GM12872 (cell line): ENCODE measurements at regions not wholly inside any gene's neighbourhood (a gene's known extent, or its start where the extent isn't known, plus 50 kb on each side); places are given as distances from the start of the nearest gene placed in this dataset.

Experiments used
- TF ChIP-seq, protein P1 (sequence below): IDR thresholded peaks from 3 replicates; pipeline ENCODE4 v1.5.1; 2011; ENCODE audit warnings: low read depth, mild to moderate bottlenecking, low read length, moderate library complexity; ENCODE audit not compliant: insufficient read depth

DNA sequence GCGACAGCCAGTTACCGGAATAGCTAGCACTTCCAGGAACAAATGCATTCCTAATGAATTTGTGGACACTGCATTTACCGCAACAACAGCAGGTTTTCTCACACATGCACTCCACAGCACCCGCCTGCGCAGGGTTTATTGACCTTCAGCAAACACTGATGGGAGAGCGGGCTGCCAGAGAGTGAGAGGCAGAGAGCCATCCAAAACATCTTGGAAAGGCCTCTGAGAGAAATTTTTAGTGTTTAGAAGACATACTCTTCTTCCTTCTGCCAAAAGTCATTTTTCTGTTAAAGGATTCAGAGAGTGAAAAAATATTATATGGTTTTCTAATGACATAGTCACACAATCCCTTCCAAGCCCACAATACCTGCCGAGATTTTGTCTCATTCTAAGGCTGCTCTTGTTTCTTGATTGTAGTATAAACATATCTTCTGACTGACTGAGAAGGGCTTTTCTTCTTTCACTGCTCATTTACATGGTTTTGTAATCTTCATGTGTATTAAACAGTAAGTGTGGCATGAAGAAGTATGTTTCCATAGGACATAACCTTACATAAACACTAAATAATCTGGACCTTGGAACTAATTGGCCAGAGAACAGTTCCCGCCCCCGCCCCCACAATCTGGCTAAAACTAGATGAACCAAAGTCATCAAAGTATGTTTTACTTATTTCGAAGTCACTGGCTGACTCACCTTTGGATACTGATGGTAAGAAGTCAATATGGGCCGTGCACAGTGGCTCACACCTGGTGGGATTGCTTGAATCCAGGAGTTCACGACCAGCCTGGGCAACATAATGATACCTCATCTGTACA, 432.5 kb upstream of the MEF2C start:
- TF ChIP-seq, protein P1, sequence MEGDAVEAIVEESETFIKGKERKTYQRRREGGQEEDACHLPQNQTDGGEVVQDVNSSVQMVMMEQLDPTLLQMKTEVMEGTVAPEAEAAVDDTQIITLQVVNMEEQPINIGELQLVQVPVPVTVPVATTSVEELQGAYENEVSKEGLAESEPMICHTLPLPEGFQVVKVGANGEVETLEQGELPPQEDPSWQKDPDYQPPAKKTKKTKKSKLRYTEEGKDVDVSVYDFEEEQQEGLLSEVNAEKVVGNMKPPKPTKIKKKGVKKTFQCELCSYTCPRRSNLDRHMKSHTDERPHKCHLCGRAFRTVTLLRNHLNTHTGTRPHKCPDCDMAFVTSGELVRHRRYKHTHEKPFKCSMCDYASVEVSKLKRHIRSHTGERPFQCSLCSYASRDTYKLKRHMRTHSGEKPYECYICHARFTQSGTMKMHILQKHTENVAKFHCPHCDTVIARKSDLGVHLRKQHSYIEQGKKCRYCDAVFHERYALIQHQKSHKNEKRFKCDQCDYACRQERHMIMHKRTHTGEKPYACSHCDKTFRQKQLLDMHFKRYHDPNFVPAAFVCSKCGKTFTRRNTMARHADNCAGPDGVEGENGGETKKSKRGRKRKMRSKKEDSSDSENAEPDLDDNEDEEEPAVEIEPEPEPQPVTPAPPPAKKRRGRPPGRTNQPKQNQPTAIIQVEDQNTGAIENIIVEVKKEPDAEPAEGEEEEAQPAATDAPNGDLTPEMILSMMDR: no peak

DNA sequence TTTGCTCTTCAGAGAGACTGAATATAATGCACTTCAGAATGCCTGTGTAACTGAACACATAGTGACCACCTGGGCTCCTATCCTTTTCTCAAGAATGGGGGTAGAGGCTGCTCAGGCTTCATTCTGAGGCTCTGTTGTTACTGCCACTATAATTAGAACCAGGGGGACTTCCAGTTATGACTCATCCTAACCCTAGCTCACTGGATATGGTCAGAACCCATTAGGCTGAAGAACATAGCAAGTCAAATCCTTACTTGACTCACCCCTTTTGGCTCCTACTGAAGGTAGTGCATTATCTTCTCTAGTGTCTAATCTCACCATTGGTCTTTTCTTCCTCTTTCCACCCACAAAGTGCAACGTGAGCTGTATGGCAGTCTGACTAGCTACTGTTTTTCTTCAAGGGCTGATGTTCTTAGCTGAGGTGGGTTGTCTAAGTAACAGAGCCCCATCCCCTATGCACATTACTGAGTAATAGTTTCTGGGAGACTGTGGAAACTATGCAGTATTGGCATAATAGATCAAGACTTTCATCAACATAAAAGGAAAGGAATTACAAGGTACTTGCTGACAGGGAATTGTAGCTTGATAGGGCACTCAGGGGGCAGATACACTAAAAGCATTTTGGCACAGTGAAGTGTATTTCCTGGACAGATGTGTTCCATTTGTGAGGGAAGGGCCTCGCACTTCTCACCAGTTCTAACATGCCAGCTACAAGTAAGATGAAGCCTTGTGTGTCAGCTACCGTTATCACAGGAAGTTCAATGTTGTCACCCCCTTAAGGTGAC, 431.0 kb upstream of the MEF2C start:
- TF ChIP-seq, protein P1: no peak

DNA sequence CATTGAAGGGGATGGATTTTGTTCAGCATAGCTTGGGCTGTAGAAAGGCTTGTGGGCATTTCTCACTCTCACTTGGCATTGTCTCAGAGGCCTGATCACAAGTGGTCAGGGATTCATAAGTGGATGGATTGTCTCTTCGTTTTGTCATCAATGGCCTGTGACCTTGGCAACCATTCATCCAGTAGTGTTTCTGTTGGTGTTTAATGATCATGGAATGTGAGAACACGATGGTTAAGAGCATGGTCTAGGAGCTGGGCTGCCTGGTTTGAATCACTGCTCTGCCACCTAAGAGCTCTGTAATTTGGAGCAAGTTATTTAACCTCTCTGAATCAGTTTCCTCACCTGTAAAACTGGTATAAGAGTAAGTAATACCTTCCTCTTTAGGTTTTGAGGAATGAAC, 430.1 kb upstream of the MEF2C start:
- TF ChIP-seq, protein P1: no peak

DNA sequence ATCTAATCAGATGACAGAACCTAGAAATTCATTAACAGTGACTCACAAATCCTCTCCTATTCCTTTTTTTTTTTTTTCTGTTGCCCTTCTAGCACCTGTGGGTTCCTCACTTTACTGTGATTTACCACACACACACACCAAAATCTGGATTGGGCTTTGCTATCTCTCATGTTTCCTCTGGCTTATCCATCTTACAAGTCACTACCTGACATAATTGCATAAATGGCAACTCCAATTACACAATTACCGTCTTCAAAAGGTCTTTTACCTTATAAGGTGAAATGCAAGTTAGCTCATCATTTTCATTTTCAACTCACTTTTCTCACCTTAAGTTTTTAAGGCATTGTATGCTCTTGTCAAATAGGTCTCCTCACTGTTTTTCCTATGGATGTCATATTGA, 426.3 kb upstream of the MEF2C start:
- TF ChIP-seq, protein P1: no peak

DNA sequence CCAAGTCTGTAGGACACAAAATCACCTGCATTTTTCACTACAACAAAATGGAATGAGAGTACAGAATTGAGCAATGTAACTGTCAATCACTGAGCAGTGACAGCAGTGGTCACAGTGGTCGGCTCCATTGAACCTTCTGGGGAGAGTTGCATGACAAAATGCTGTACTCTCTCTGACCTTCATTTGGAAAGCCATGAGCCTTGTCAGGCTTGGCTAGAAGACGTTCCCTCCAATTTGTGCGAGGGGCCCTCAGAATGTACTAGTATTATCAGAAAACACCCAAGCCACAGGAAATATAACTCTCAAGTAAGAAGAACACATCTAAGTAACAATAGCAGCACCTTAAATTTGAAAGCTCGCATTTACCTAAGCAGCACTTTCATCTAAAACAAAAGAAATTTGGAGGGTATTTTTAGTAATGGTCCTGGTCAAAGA, 425.6 kb upstream of the MEF2C start:
- TF ChIP-seq, protein P1: no peak

DNA sequence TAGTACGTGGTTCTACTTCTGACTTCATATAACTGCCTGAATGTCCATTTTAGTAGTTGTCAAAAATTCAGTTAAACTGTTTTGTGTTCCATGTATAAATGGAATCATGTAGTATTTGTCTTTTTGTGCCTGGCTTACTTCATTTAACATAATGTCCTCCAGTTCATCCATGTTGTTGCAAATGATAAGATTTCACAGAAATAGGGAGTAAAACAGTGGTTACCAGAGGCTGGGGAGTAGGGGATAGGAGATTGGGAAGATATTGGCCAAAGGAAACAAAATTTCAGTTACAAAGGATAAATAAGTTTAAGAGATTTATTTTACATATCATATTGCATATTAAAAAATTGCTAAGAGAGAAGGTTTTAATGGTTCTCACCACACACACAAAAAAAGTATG, 425.0 kb upstream of the MEF2C start:
- TF ChIP-seq, protein P1: no peak

DNA sequence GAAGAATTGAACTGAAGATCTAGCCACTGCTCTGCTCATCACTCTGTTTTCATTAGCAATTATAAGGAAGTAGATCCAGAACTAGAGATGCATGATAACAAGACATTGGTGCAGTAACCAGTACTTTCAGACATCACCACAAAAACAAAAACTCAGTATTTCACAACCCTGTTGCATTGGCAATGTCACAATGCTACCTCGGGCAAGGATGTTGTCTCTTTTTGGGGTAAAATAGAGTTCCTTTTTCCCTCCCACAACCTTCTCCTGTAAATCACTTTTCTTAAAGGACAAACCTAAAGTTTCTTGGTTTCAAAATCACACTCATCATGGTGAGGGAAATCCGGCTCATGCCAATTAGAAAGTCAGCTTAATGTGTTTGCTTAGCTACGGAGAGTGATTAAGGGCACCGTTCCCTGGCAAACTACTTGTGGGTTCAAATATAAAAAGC, 420.1 kb upstream of the MEF2C start:
- TF ChIP-seq, protein P1: no peak
